K562 (cell line): ENCODE measurements at regions not wholly inside any gene's neighbourhood (a gene's known extent, or its start where the extent isn't known, plus 50 kb on each side); places are given as distances from the start of the nearest gene placed in this dataset.

Experiments
- EZH2 ChIP-seq: IDR thresholded peaks from 2 replicates; pipeline ENCODE4 v1.6.1; 2012; ENCODE audit warnings: low read depth, mild to moderate bottlenecking, inconsistent platforms, low read length, borderline replicate concordance
- MEF2D ChIP-seq: conservative IDR thresholded peaks from 2 replicates; pipeline ENCODE4 v1.6.1; 2016; ENCODE audit warnings: low read depth, missing genetic modification characterization, missing compliant biosample characterization
- POLR2G ChIP-seq: fragments of 200-400 bp; formaldehyde crosslinking; IDR thresholded peaks from 2 replicates; pipeline ENCODE4 v1.6.1; 2017; ENCODE audit warnings: low read depth, mild to moderate bottlenecking, antibody characterized with exemption, low read length, moderate library complexity
- TEAD2 ChIP-seq: fragments of 450-650 bp; IDR thresholded peaks from 2 replicates; pipeline ENCODE4 v1.6.1; 2016; ENCODE audit warnings: missing genetic modification characterization, control low read depth, missing compliant biosample characterization
- ZC3H11A ChIP-seq: IDR thresholded peaks from 2 replicates; pipeline ENCODE4 v1.6.1; 2012; ENCODE audit warnings: low read depth, low read length, improper control_type of control experiment
- ZNF280B ChIP-seq: fragments of 250-450 bp; sonication (Bioruptor Pico); IDR thresholded peaks from 2 replicates; pipeline ENCODE4 v1.5.1; 2021; ENCODE audit warnings: mild to moderate bottlenecking
- ZNF311 ChIP-seq: fragments of 250-450 bp; sonication (Bioruptor Pico); IDR thresholded peaks from 2 replicates; pipeline ENCODE4 v1.4.0; 2020; ENCODE audit warnings: mild to moderate bottlenecking, moderate library complexity

- TF ChIP-seq TEAD2 (tag) (no peak), POLR2G (no peak), MEF2D (tag) (no peak), ZNF311 (CRISPR knock-in tag) (no peak), EZH2 (no peak), ZC3H11A (no peak), ZNF280B (CRISPR knock-in tag) (no peak)
Measured at GRCh38 chr2:16764487-16764886, 98.9 kb upstream of the CYRIA start.
